Adrenal gland (tissue), 9 donors: ENCODE measurements at regions not wholly inside any gene's neighbourhood (a gene's known extent, or its start where the extent isn't known, plus 50 kb on each side); places are given as distances from the start of the nearest gene placed in this dataset.

Experiments
- DNase-seq, 7 donors: peaks; one replicate each; pipeline ENCODE4 v3.0.0-alpha.2; 2019 to 2020
- H3K27ac ChIP-seq, 5 donors: fragments of 200-600 bp; sonication (generic) in 4 of 5; 1 replicate in 3 of 5; 2 replicates in 2 of 5; pipeline versions ENCODE4 v1.5.1 to v1.8.0; 2016 to 2020; ENCODE audit warnings: mild to moderate bottlenecking in 1 of 5
- H3K27me3 ChIP-seq: fragments of 200-600 bp; 2 replicates; pipeline ENCODE4 v1.8.0; 2021
- H3K36me3 ChIP-seq, 2 donors: fragments of 200-600 bp; replicated peaks in 1 of 2; 1 replicate in 1 of 2; 2 replicates in 1 of 2; pipeline versions ENCODE4 v1.5.1 to v1.8.0; 2018 to 2022
- H3K4me1 ChIP-seq, 2 donors: fragments of 200-600 bp; replicated peaks in 1 of 2; 1 replicate in 1 of 2; 2 replicates in 1 of 2; pipeline versions ENCODE4 v1.5.1 to v1.8.0; 2018 to 2021
- H3K4me3 ChIP-seq, 4 donors: fragments of 200-600 bp; sonication (generic) in 3 of 4; one replicate each; pipeline ENCODE4 v1.5.1; 2016 to 2018
- H3K9me3 ChIP-seq, 3 donors: fragments of 200-600 bp; sonication (generic) in 1 of 3; replicated peaks in 1 of 3; 1 replicate in 2 of 3; 2 replicates in 1 of 3; pipeline versions ENCODE4 v1.5.1 to v1.8.0; 2016 to 2021
- CTCF ChIP-seq, 6 experiments: fragments of 450-650 bp in 4 of 6; fragments of 200-600 bp in 2 of 6; sonication (generic) in 1 of 6; IDR thresholded peaks; 1 replicate in 5 of 6; 2 replicates in 1 of 6; pipeline versions ENCODE4 v1.5.1 to v1.8.0; 2016 to 2021; ENCODE audit warnings: antibody characterized with exemption in 6 of 6, mild to moderate bottlenecking in 2 of 6, moderate library complexity in 1 of 6
- POLR2A ChIP-seq, 2 donors: fragments of 450-650 bp; IDR thresholded peaks; one replicate each; pipeline ENCODE4 v1.6.1; 2017; ENCODE audit warnings: antibody characterized with exemption in 2 of 2, mild to moderate bottlenecking in 2 of 2, moderate library complexity in 1 of 2
- WGBS, 4 donors: extraction: QIAGEN DNeasy Blood & Tissue Kit in 2 of 4; methylation state at CpG; one replicate each; pipeline versions ENCODE4 v1.1.5 to v1.1.7; 2013 to 2017; 5-methylcytosine and 5-hydroxymethylcytosine counted together
- intact Hi-C, 2 donors: fragments of 100-400 bp; cut with DNase I; formaldehyde crosslinking; loops; one replicate each; pipeline versions ENCODE4 v1.14.1 to v1.15.0; 2022 to 2023
- donor health status: healthy with polysubstance abuse.
- donor health status: Bipolar disorder and iron deficiency.
- donor health status: DM: yes; HTN: yes; CAD: no.
- donor health status: DM: no; HTN: no; CAD: no.
- donor health status: DM: no; HTN: no; CAD: no.

GRCh38 chr4:178814908-178815307 is 1372.7 kb upstream of the AGA start:
- Histone ChIP-seq H3K9me3 (no peaks in the 10 kb centered on the region), H3K4me3 (no peak overlapping the region), H3K36me3 (no peaks in the 10 kb centered on the region), H3K4me1 (no peaks in the 10 kb centered on the region), H3K27ac (no peak overlapping the region), H3K27me3 (no peaks in the 10 kb centered on the region)
- intact Hi-C loops = no loop called here
- TF ChIP-seq CTCF (IDR thresholded peaks at IDR 0.05) = no peak
- no peak for TF ChIP-seq POLR2A (IDR thresholded peaks at IDR 0.05)
- WGBS, 4 donors = 82 to 97% (median 87%) methylated on average over 2 of the region's 2 CpGs
- no peak for DNase-seq

GRCh38 chr4:178823673-178824295 is 1381.5 kb upstream of the AGA start:
- Histone ChIP-seq H3K27ac (no peak overlapping the region), H3K27me3 (no peaks in the 10 kb centered on the region), H3K4me1 (no peaks in the 10 kb centered on the region), H3K36me3 (no peaks in the 10 kb centered on the region), H3K9me3 (no peaks in the 10 kb centered on the region), H3K4me3 (no peak overlapping the region)
- no peak for DNase-seq
- no peak for TF ChIP-seq CTCF (IDR thresholded peaks at IDR 0.05)
- no peak for TF ChIP-seq POLR2A (IDR thresholded peaks at IDR 0.05)
- WGBS, 4 donors = 66 to 81% (median 69%) methylated on average over 2 of the region's 2 CpGs
- intact Hi-C loops = no loop called here

GRCh38 chr4:178836865-178837264 is 1394.6 kb upstream of the AGA start:
- intact Hi-C loops = no loop called here
- 79 to 84% (median 81%) methylated on average over 1 of the region's 1 CpG for WGBS, 4 donors
- no peaks in the 10 kb centered on the region for H3K36me3 ChIP-seq
- no peaks in the 10 kb centered on the region for H3K27me3 ChIP-seq
- no peaks in the 10 kb centered on the region for H3K4me1 ChIP-seq
- no peak overlapping the region for H3K4me3 ChIP-seq
- H3K9me3 ChIP-seq = no peaks in the 10 kb centered on the region
- no peak overlapping the region for H3K27ac ChIP-seq
- DNase-seq = no peak
- TF ChIP-seq POLR2A (IDR thresholded peaks at IDR 0.05) (no peak), CTCF (IDR thresholded peaks at IDR 0.05) (no peak)

DNA sequence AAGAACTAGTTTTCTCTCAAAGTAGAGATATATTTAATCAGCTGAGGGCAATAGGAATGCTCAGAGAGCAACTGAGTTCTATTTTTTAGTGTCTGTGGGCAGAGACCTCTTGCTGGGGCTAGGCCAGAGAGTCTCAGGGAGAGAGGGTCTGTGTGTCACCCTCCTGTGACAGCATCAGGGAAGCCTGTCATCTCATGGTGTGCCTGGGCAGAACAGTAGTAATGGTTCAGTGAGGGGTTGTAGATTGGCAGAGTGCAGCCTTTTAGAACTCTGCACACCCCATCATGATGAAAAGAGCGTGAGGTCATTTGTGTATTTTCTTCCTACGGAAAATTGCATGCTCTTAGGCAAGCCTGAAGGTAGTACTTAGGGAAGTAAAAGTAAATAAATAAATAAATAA is 1396.5 kb upstream of the AGA start:
- Histone ChIP-seq H3K36me3 (no peaks in the 10 kb centered on the region), H3K9me3 (no peaks in the 10 kb centered on the region), H3K27me3 (no peaks in the 10 kb centered on the region), H3K27ac (no peak overlapping the region), H3K4me1 (no peaks in the 10 kb centered on the region), H3K4me3 (no peak overlapping the region)
- TF ChIP-seq CTCF (IDR thresholded peaks at IDR 0.05) (no peak), POLR2A (IDR thresholded peaks at IDR 0.05) (no peak)
- WGBS, 4 donors = 84 to 91% (median 87%) methylated on average over 2 of the region's 2 CpGs
- no peak for DNase-seq
- intact Hi-C loops = no loop called here
